Body of pancreas (tissue), 4 donors: ENCODE measurements at regions not wholly inside any gene's neighbourhood (a gene's known extent, or its start where the extent isn't known, plus 50 kb on each side); places are given as distances from the start of the nearest gene placed in this dataset.

Source experiments
- ATAC-seq: fragments of 150-250 bp; one replicate; pipeline ENCODE4 v1.9.1; 2016
- DNase-seq, 4 donors: peaks; one replicate each; pipeline ENCODE4 v3.0.0-alpha.2; 2019
- H3K27ac ChIP-seq, 4 donors: fragments of 200-600 bp; sonication (generic); 1 replicate in 3 of 4; 2 replicates in 1 of 4; pipeline versions ENCODE4 v1.5.1 to v1.6.1; 2016 to 2019; ENCODE audit warnings: mild to moderate bottlenecking in 1 of 4, mixed read lengths in 1 of 4, moderate library complexity in 1 of 4
- H3K27me3 ChIP-seq, 2 donors: fragments of 200-600 bp; sonication (generic); one replicate each; pipeline ENCODE4 v1.6.0; 2016; ENCODE audit warnings: mild to moderate bottlenecking in 1 of 2
- H3K36me3 ChIP-seq, 2 donors: fragments of 200-600 bp; sonication (generic); replicated peaks in 1 of 2; 2 replicates each; pipeline ENCODE4 v1.5.1; 2016; ENCODE audit warnings: low read depth in 2 of 2; ENCODE audit not compliant: insufficient read depth in 1 of 2
- H3K4me1 ChIP-seq: fragments of 200-600 bp; sonication (generic); one replicate; pipeline ENCODE4 v1.6.0; 2016
- H3K4me3 ChIP-seq, 2 donors: fragments of 200-600 bp; sonication (generic); 1 replicate in 1 of 2; 2 replicates in 1 of 2; pipeline ENCODE4 v1.5.1; 2016 to 2019
- H3K9me3 ChIP-seq, 3 donors: fragments of 200-600 bp; sonication (generic); 1 replicate in 2 of 3; 2 replicates in 1 of 3; pipeline ENCODE4 v1.5.1; 2016
- POLR2A ChIP-seq, 3 donors: fragments of 450-650 bp; IDR thresholded peaks; one replicate each; pipeline ENCODE4 v1.6.1; 2016; ENCODE audit warnings: antibody characterized with exemption in 3 of 3, mild to moderate bottlenecking in 2 of 3
- WGBS, 2 donors: methylation state at CpG; one replicate each; pipeline ENCODE4 v1.1.5; 2017; 5-methylcytosine and 5-hydroxymethylcytosine counted together
- intact Hi-C: fragments of 100-400 bp; cut with DNase I; formaldehyde crosslinking; loops from one replicate; pipeline ENCODE4 v1.15.1; 2023
- TF ChIP-seq, protein P1 (sequence below), 7 experiments: fragments of 450-650 bp in 4 of 7; fragments of 200-600 bp in 3 of 7; sonication (generic) in 3 of 7; IDR thresholded peaks; one replicate each; pipeline ENCODE4 v1.5.1; 2016 to 2019; ENCODE audit warnings: antibody characterized with exemption in 7 of 7

DNA sequence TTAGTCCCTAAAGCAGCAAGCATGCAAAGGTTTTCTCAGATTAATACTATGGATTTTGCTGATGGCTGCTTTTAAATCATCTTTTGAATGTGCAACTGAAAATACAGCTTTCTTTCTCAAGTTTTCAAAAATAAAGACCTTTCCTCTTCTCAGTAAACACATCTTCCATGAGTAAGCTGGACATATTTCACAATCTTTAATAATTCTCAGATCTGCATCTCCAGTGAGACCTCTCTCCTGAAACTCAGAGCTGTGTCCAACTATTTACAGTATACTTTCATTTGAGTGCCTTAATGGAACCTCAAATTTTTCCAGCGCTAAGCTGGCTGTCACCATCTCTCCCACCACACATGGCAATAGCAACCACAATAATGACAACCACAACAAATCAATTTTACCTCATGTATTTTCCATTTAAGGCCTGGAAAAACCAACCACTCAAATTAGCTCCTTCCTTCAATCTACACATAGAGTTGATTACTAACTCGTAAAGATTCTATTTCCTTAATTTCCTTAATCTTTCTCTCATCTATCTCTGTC lies 192.4 kb upstream of the RPL34 start:
- DNase-seq (no peak), ATAC-seq (no peak)
- Histone ChIP-seq H3K36me3 (no peaks in the 10 kb centered on the region), H3K4me3 (no peak overlapping the region), H3K4me1 (no peaks in the 10 kb centered on the region), H3K27ac (no peak overlapping the region), H3K27me3 (no peaks in the 10 kb centered on the region), H3K9me3 (no peaks in the 10 kb centered on the region)
- TF ChIP-seq POLR2A (IDR thresholded peaks at IDR 0.05): no peak
- TF ChIP-seq, protein P1, sequence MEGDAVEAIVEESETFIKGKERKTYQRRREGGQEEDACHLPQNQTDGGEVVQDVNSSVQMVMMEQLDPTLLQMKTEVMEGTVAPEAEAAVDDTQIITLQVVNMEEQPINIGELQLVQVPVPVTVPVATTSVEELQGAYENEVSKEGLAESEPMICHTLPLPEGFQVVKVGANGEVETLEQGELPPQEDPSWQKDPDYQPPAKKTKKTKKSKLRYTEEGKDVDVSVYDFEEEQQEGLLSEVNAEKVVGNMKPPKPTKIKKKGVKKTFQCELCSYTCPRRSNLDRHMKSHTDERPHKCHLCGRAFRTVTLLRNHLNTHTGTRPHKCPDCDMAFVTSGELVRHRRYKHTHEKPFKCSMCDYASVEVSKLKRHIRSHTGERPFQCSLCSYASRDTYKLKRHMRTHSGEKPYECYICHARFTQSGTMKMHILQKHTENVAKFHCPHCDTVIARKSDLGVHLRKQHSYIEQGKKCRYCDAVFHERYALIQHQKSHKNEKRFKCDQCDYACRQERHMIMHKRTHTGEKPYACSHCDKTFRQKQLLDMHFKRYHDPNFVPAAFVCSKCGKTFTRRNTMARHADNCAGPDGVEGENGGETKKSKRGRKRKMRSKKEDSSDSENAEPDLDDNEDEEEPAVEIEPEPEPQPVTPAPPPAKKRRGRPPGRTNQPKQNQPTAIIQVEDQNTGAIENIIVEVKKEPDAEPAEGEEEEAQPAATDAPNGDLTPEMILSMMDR (IDR thresholded peaks at IDR 0.05): no peak
- intact Hi-C loops: no loop called here
- WGBS, 2 donors: 84 to 86% methylated on average over 2 of the region's 2 CpGs

GRCh38 chr4:108426493-108426892 lies 193.9 kb upstream of the RPL34 start:
- ATAC-seq (no peak), DNase-seq (no peak)
- Histone ChIP-seq H3K36me3 (no peaks in the 10 kb centered on the region), H3K27me3 (no peaks in the 10 kb centered on the region), H3K4me3 (no peak overlapping the region), H3K27ac (no peak overlapping the region), H3K9me3 (no peaks in the 10 kb centered on the region), H3K4me1 (no peaks in the 10 kb centered on the region)
- intact Hi-C loops: no loop called here
- WGBS, 2 donors: 63 to 65% methylated on average over 3 of the region's 3 CpGs
- no peak for TF ChIP-seq POLR2A (IDR thresholded peaks at IDR 0.05)
- TF ChIP-seq, protein P1 (IDR thresholded peaks at IDR 0.05): no peak

DNA sequence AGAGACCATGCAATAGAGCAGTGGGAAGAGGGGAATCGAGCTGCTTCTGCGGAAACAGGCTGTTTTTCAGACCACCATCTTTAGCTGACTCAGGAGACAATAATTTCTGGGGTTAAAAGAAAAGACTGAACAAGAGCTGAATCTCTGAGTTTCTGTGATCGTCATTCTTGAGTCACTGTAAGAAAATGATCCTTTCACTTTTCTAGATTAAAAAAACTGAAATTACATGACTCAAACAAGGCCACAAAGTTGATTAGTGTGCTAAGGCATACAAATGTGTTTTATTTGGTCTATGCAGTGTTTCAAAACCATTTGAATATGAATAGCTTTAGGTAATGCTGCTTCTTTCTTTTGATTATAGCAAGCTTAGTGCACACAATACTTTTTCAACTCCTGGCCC lies 194.4 kb upstream of the RPL34 start:
- DNase-seq (no peak), ATAC-seq (no peak)
- Histone ChIP-seq H3K27ac (no peak overlapping the region), H3K9me3 (no peaks in the 10 kb centered on the region), H3K4me1 (no peaks in the 10 kb centered on the region), H3K4me3 (no peak overlapping the region), H3K27me3 (no peaks in the 10 kb centered on the region), H3K36me3 (no peaks in the 10 kb centered on the region)
- intact Hi-C loops: no loop called here
- no peak for TF ChIP-seq POLR2A (IDR thresholded peaks at IDR 0.05)
- TF ChIP-seq, protein P1 (IDR thresholded peaks at IDR 0.05): no peak
- 75 to 77% methylated on average over 3 of the region's 3 CpGs for WGBS, 2 donors

DNA sequence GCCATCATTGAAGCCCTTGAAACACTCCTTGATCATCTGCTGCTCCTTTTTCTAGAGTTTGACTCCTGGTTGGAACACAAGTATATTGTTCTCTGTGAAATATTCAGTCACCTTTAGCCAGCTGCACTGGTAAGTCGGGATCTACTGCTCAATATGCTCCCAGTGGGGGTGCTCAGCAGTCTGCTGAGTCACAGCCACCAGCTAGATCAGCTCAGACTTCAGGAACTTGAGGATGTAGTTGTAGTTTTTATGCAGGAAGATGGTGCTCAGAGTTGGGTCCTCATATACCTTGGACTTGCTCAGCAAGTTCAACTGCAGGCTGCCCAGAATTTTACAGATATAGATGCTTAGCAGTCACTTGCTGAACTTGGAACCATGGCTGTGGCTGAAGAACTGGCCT lies 202.5 kb upstream of the RPL34 start:
- intact Hi-C loops: no loop called here
- ATAC-seq (no peak), DNase-seq (no peak)
- WGBS, 2 donors: 44 to 57% methylated on average over 1 of the region's 1 CpG
- H3K4me1 ChIP-seq: no peaks in the 10 kb centered on the region
- no peaks in the 10 kb centered on the region for H3K27me3 ChIP-seq
- H3K36me3 ChIP-seq: no peaks in the 10 kb centered on the region
- no peak overlapping the region for H3K27ac ChIP-seq
- no peak for TF ChIP-seq POLR2A (IDR thresholded peaks at IDR 0.05)
- TF ChIP-seq, protein P1 (IDR thresholded peaks at IDR 0.05): no peak
- H3K9me3 ChIP-seq: no peaks in the 10 kb centered on the region
- H3K4me3 ChIP-seq: no peak overlapping the region

DNA sequence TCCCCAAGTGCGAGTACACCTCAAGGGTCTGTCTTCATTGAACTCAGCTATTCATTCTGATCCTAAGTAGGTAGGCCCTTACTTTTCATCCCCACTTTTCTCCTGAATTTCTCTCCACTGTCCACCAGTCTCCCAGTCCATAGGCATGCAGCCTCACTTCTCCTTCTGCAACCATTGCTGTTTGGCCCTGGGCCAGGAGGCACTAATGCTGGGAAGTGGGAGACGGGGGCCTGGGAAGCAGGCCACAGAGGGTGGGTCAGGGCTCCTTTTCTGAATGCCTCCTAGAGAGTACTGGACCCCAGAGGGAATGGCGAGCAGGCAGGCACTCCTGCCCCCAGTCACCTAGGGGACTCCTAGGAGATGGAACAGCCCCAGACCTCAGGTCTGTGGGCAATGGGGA lies 203.5 kb upstream of the RPL34 start:
- 71 to 80% methylated on average over 3 of the region's 3 CpGs for WGBS, 2 donors
- Histone ChIP-seq H3K4me1 (no peaks in the 10 kb centered on the region), H3K27me3 (no peaks in the 10 kb centered on the region), H3K36me3 (no peaks in the 10 kb centered on the region), H3K9me3 (no peaks in the 10 kb centered on the region), H3K4me3 (no peak overlapping the region), H3K27ac (no peak overlapping the region)
- ATAC-seq (no peak), DNase-seq (no peak)
- intact Hi-C loops: no loop called here
- TF ChIP-seq, protein P1 (IDR thresholded peaks at IDR 0.05): no peak
- TF ChIP-seq POLR2A (IDR thresholded peaks at IDR 0.05): no peak
